ENCODE measurements at regions not wholly inside any gene's neighbourhood (a gene's known extent, or its start where the extent isn't known, plus 50 kb on each side); places are given as distances from the start of the nearest gene placed in this dataset.

GRCh38 chr4:77434299-77435092, 171.1 kb upstream of the CXCL13 start:
- TF ChIP-seq EZH2phosphoT487 (IDR thresholded peaks at IDR 0.05; ENCODE audit: borderline replicate concordance) (no peak), CTCF (conservative IDR thresholded peaks at IDR 0.05; ENCODE audit: low read length) (no peak)

All from Loucy (cell line).